GM18519 (cell line): ENCODE measurements at regions not wholly inside any gene's neighbourhood (a gene's known extent, or its start where the extent isn't known, plus 50 kb on each side); places are given as distances from the start of the nearest gene placed in this dataset.

Experiments used
- ATAC-seq: cut with Tn5 transposase; IDR thresholded peaks from one replicate; pipeline ENCODE4 v1.9.1; 2021; ENCODE audit warnings: mild to moderate bottlenecking, moderate library complexity; ENCODE audit not compliant: unreplicated experiment, low FRiP score

- no peak for ATAC-seq
These were observed 169.6 kb downstream of the ZNF365 start for GRCh38 chr10:62543571-62544355.

DNA sequence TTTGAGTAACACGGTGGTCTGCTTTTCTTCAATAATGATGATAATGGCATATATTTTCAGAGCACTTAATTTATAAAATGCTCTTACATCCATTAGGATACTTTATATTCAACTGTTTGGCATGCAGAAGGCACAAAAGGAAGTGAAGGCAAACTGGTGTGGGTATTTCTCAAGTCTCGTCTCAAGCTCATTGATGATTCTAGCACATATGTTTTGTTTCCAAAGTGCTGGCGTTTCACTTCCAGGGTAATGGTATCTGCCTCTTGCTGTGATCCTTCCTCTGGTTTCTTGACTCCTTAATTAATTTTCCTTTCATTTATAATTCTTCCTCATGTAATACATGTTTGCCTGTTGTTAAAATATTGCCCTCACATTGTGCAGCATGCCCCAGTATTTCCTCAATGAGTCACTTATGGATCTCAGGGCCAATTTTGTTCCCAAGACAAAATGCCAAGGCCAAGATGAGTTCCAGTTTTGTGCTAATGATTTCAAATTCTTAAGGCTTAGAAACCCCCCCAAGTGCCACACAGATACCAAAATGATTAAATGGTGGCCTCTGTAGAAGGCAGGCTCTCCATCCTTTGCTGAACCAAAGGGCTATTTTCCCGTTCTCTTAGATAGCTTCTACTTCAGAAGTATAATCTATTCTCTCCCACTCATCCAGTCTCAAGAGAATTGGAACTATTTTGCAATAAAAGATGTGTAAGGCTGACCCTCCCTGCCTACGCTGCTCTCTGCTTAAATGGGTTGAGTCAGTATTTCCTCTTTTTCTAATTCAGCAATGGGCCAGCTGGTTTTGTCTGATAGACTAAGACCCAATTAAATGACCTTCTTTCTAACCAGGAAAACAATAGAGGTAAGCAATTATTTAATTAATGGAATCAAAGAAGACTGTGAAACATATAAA, 171.2 kb downstream of the ZNF365 start:
- ATAC-seq: no peak

GRCh38 chr10:62548686-62549085, 174.5 kb downstream of the ZNF365 start:
- no peak for ATAC-seq

- no peak for ATAC-seq
These were observed 176.0 kb downstream of the ZNF365 start for GRCh38 chr10:62550173-62550572.

DNA sequence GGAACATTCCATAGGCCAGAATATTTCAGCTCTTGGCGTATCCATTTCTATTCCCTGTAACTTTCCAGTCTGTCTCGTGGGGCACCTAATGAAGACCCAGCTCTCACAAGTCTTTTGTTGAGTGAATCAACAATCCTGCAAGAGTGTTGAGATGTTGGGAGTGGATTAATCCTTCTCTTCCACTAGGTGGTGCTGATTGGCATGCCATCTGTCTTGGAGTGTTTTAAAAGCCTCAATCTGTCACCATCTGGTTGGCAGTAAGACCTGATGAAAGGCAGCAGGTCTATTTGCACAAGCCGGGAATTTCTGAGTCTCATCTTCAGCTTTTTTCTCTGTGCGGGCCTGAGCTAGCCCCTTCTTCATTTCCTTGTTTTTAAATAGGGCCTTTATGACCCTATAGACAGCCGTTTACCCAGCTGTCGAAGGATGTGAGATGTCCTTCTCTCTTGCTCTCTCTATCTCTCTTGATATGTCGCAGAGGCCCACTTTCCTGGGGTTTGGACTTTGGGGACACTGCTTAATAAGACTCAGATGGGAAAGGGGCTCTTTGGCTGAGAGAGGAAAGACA, 180.5 kb downstream of the ZNF365 start:
- ATAC-seq: peak; percentile 54

GRCh38 chr10:62559481-62560200, 185.5 kb downstream of the ZNF365 start:
- ATAC-seq: no peak

DNA sequence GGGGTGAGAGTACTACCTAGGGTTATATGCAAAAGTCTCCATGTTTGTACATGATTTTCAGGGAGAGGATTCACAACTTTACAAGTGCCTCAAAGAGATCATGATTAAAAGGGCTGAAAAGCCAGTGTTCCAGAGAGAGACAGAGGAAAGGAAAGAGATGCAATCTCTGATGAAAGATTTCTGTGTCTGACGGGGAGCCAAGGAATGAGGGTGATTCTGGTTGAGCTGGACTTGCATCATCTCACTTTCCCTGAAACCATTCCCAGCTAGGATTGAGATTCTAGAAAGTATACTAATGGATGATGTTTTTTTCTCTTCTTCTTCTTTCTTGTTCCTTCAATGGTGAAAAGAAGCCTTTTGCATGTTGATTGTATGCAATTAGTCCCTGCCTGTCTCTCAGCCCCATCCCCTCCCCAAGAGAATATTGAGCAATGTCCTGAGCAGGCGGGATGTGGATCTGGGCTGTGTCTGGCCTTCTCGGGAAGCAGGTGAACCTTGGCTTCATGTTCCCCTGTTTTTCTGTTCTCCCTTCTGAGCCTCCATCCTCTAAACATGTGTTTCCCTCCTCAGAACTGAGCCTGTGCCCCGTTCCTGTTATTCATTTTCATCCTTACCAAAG, 186.1 kb downstream of the ZNF365 start:
- no peak for ATAC-seq

- no peak for ATAC-seq
These were observed 187.0 kb downstream of the ZNF365 start for GRCh38 chr10:62561151-62561550.

DNA sequence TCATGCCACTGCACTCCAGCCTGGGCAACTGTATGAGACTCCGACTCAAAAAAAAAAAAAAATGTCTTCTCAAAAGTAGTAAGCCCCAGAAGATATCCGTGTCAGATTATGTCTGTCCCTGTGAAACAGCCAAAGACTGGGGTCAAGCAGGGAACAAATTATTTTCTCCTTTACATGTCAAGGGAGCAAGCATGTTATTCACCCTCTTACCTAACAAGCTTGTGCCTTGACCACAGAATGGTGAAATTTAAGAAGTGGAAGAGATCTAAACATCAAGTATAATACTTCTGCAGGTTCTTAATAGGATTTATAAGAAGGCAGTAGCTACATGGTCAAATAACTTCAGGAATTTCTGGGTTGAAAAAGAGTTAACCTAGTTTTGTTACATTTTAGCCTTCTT, 187.9 kb downstream of the ZNF365 start:
- no peak for ATAC-seq

GRCh38 chr10:62562795-62563194, 188.6 kb downstream of the ZNF365 start:
- no peak for ATAC-seq

DNA sequence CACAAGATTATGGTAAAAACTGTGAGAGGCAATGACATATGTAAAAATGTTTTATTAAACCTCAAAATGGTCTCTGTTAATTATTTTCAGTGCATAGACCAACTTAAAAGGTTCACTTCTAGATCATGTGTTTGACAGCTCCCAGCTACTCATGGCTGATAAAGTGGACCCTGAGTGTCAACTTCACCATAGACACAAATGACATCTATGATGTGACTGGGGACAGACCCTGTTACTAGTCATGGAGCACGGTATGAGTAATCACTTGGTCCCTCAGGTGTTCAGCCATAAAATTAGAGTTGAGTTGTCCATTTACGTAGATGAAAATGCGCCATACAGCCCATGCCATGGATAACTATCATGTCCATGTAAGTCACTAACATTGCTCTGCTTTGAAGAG, 199.8 kb downstream of the ZNF365 start:
- no peak for ATAC-seq

GRCh38 chr10:62577076-62577475, 202.9 kb downstream of the ZNF365 start:
- ATAC-seq: no peak

DNA sequence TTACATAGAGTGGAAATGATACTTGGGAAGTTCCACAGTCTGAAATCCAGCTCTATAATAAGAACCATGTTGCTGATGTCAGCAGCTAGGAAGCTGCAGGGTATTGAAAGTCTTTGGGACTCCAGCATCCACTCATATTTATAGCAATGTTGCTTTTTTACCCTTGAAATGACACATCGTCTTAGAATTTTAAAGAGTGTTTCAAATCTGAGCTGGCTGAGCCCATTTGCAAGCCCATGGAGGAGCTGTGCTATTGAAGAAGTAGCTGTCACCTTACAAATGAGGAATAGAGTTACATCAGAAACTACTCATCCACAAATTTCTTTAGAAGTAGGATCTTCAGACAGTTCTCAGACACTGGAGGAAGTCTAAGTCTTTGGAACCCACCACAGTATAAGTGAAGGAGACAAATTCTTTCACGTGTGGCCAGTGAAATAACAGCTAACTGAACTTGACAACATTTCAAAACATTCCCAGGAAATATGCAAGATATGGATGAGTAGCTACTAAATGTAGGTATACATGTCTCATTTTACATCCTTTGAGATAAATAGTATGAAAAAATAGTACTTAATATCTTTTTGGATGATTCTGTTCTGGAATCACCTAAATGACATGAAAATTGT, 203.6 kb downstream of the ZNF365 start:
- ATAC-seq: no peak

DNA sequence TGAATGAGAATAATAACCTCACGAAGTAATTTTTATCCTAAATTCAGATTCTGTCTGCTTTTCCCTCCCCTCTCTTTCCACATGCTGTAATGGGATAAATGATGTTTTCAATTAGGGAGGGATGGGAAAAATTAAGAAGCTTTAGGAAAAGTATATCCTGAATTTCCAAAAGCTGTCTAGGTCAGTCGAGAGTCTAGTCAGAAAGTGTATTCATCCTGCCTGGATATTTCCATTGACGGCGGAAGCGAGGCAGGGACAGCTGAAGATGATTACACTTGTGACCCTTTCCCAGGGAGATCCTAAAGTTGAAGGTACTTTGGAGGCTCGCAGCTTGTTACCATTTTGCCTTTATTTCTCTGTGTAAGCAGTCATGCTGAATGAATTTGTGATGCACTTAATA, 204.1 kb downstream of the ZNF365 start:
- no peak for ATAC-seq

- no peak for ATAC-seq
These were observed 204.7 kb downstream of the ZNF365 start for GRCh38 chr10:62578916-62579315.

GRCh38 chr10:62580396-62580795, 206.2 kb downstream of the ZNF365 start:
- no peak for ATAC-seq

- ATAC-seq: no peak
These were observed 207.2 kb downstream of the ZNF365 start for GRCh38 chr10:62581351-62581750.

- ATAC-seq: no peak
These were observed 208.0 kb downstream of the ZNF365 start for GRCh38 chr10:62582101-62582705.

DNA sequence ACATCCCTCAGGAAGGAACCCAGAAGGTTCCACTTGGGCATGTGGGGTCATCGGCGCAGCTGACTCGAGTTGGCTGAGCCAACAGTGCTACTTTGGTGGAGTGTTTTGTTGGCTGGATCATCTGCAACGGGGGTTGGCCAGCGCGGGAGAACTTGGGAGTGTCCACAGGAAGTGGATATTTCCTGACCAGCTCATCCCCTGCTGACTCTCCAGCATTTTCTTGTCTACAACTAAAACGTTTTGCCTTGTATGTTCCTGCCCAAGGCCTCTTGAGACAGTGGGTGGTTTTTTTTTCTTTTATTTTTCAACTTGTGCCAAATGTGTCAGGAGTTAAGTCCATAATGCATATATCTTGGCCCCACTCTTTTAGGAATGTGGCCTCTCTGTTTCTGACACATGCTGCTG, 208.6 kb downstream of the ZNF365 start:
- ATAC-seq: no peak
